Activated CD4-positive, alpha-beta memory T cell treated with anti-CD3 and anti-CD28 coated beads for 36 hours (primary cell): ENCODE measurements at regions not wholly inside any gene's neighbourhood (a gene's known extent, or its start where the extent isn't known, plus 50 kb on each side); places are given as distances from the start of the nearest gene placed in this dataset.
"Not testable (repeated sequence)": the region's sequence is repeated elsewhere in the genome, so short reads cannot be mapped to it uniquely, and the experiment has no call there.

Experiments used
- CTCF ChIA-PET: fragments of 350-600 bp; sonication (Branson Sonifier 250); formaldehyde crosslinking; loops from one replicate; lab custom pipeline; 2021; ENCODE audit warnings: antibody characterized with exemption, inconsistent platforms; lab: Charles Lee
- POLR2A ChIA-PET: fragments of 350-600 bp; sonication (Branson Sonifier 250); formaldehyde crosslinking; loops from one replicate; lab custom pipeline; 2021; ENCODE audit warnings: antibody characterized with exemption; lab: Charles Lee
- DNase-seq: peaks from one replicate; pipeline ENCODE4 v3.0.0-alpha.2; 2020
- H3K27ac Mint-ChIP-seq: one replicate; pipeline ENCODE4 v1.8.0; 2021; ENCODE audit warnings: mixed read lengths
- H3K27me3 Mint-ChIP-seq: one replicate; pipeline ENCODE4 v1.8.0; 2021; ENCODE audit warnings: mixed read lengths
- H3K36me3 Mint-ChIP-seq: one replicate; pipeline ENCODE4 v1.8.0; 2021; ENCODE audit warnings: mixed read lengths
- H3K4me1 Mint-ChIP-seq: one replicate; pipeline ENCODE4 v1.8.0; 2021; ENCODE audit warnings: low read depth, mixed read lengths
- H3K4me3 Mint-ChIP-seq: one replicate; pipeline ENCODE4 v1.8.0; 2021; ENCODE audit warnings: mild to moderate bottlenecking, mixed read lengths
- H3K9me3 Mint-ChIP-seq: one replicate; pipeline ENCODE4 v1.8.0; 2021; ENCODE audit warnings: mixed read lengths
- intact Hi-C: fragments of 100-400 bp; cut with micrococcal nuclease; formaldehyde crosslinking; loops from one replicate; pipeline ENCODE4 v1.15.1; 2023

- H3K27ac Mint-ChIP-seq, H3K36me3 Mint-ChIP-seq, DNase-seq, POLR2A ChIA-PET, CTCF ChIA-PET, H3K9me3 Mint-ChIP-seq: not testable (repeated sequence)
- peaks cover 19% of the 10 kb centered on the region for H3K27me3 Mint-ChIP-seq
- intact Hi-C loops = loop anchor here (10.0 kb wide), 3 partner anchors 236 to 606 kb away; partner anchors contain the start of genes CPD and GOSR1
- peak overlapping the region; percentile 75 for H3K4me3 Mint-ChIP-seq
- peaks cover 28% of the 10 kb centered on the region for H3K4me1 Mint-ChIP-seq
Observed at GRCh38 chr17:30710276-30711088, 114.0 kb downstream of the CRLF3 start.

- H3K36me3 Mint-ChIP-seq, H3K9me3 Mint-ChIP-seq, H3K27ac Mint-ChIP-seq, POLR2A ChIA-PET: not testable (repeated sequence)
- peaks cover 28% of the 10 kb centered on the region for H3K4me1 Mint-ChIP-seq
- intact Hi-C loops = loop anchor here (10.0 kb wide), 3 partner anchors 235 to 605 kb away; partner anchors contain the start of genes CPD and GOSR1
- CTCF ChIA-PET = interaction anchor here (1.0 kb wide), 1 partner anchor 12 kb away, joined by 3 read pairs; no protein-coding TSS in a partner anchor
- peak; percentile 45 for DNase-seq
- H3K27me3 Mint-ChIP-seq = peaks cover 21% of the 10 kb centered on the region
- peak overlapping the region; percentile 75 for H3K4me3 Mint-ChIP-seq
Observed at GRCh38 chr17:30709561-30710275, 114.8 kb downstream of the CRLF3 start.

- H3K4me3 Mint-ChIP-seq, H3K9me3 Mint-ChIP-seq, intact Hi-C loops, POLR2A ChIA-PET, H3K36me3 Mint-ChIP-seq, H3K27ac Mint-ChIP-seq: not testable (repeated sequence)
- Mint-ChIP-seq H3K4me1 (peaks cover 28% of the 10 kb centered on the region), H3K27me3 (peaks cover 21% of the 10 kb centered on the region)
- CTCF ChIA-PET = interaction anchor here (1.0 kb wide), 2 partner anchors 11 to 109 kb away, joined by 3 to 4 read pairs; no protein-coding TSS in a partner anchor
- peak; percentile 28 for DNase-seq
Observed at GRCh38 chr17:30709096-30709495, 115.4 kb downstream of the CRLF3 start.

GRCh38 chr17:30708241-30709078, 116.0 kb downstream of the CRLF3 start:
- POLR2A ChIA-PET, H3K9me3 Mint-ChIP-seq, H3K36me3 Mint-ChIP-seq, intact Hi-C loops: not testable (repeated sequence)
- H3K4me1 Mint-ChIP-seq = peaks cover 28% of the 10 kb centered on the region
- H3K27me3 Mint-ChIP-seq = peaks cover 21% of the 10 kb centered on the region
- CTCF ChIA-PET = interaction anchor here (1.0 kb wide), 2 partner anchors 10 to 108 kb away, joined by 3 to 4 read pairs; no protein-coding TSS in a partner anchor
- H3K4me3 Mint-ChIP-seq = peak overlapping the region; percentile 85
- peak overlapping the region; percentile 69 for H3K27ac Mint-ChIP-seq
- DNase-seq = peak; percentile 78

- Mint-ChIP-seq H3K4me3 (peak overlapping the region; percentile 85), H3K27ac (peak overlapping the region; percentile 69), H3K27me3 (peaks cover 21% of the 10 kb centered on the region), H3K4me1 (peaks cover 28% of the 10 kb centered on the region)
- H3K9me3 Mint-ChIP-seq, intact Hi-C loops, CTCF ChIA-PET, H3K36me3 Mint-ChIP-seq: not testable (repeated sequence)
- DNase-seq = peak; percentile 23
- POLR2A ChIA-PET = interaction anchor here (0.9 kb wide), 1 partner anchor 116 kb away, joined by 3 read pairs; the partner anchor contains the start of gene CRLF3
Observed at GRCh38 chr17:30707724-30708240, 116.7 kb downstream of the CRLF3 start.

GRCh38 chr17:30706461-30707335, 117.8 kb downstream of the CRLF3 start:
- Mint-ChIP-seq H3K4me1 (peaks cover 28% of the 10 kb centered on the region), H3K27me3 (peaks cover 21% of the 10 kb centered on the region)
- H3K36me3 Mint-ChIP-seq, H3K27ac Mint-ChIP-seq, CTCF ChIA-PET, intact Hi-C loops, H3K9me3 Mint-ChIP-seq, DNase-seq, H3K4me3 Mint-ChIP-seq: not testable (repeated sequence)
- POLR2A ChIA-PET = interaction anchor here (0.9 kb wide), 1 partner anchor 118 kb away, joined by 3 read pairs; the partner anchor contains the start of gene CRLF3

- H3K36me3 Mint-ChIP-seq, intact Hi-C loops, POLR2A ChIA-PET, H3K9me3 Mint-ChIP-seq, H3K27ac Mint-ChIP-seq, DNase-seq, H3K4me3 Mint-ChIP-seq, CTCF ChIA-PET: not testable (repeated sequence)
- peaks cover 21% of the 10 kb centered on the region for H3K27me3 Mint-ChIP-seq
- H3K4me1 Mint-ChIP-seq = peaks cover 26% of the 10 kb centered on the region
Observed at GRCh38 chr17:30706004-30706403, 118.5 kb downstream of the CRLF3 start.

- ChIA-PET CTCF (no interaction called here), POLR2A (no interaction called here)
- peaks cover 7% of the 10 kb centered on the region for H3K27me3 Mint-ChIP-seq
- no peak overlapping the region for H3K4me3 Mint-ChIP-seq
- H3K4me1 Mint-ChIP-seq = peaks cover 8% of the 10 kb centered on the region
- no peaks in the 10 kb centered on the region for H3K9me3 Mint-ChIP-seq
- intact Hi-C loops = no loop called here
- DNase-seq = no peak
- H3K27ac Mint-ChIP-seq = no peak overlapping the region
- no peaks in the 10 kb centered on the region for H3K36me3 Mint-ChIP-seq
Observed at GRCh38 chr17:30701498-30701989, 122.9 kb downstream of the CRLF3 start.

GRCh38 chr17:30700833-30701232, 123.7 kb downstream of the CRLF3 start:
- H3K27ac Mint-ChIP-seq, H3K4me3 Mint-ChIP-seq, H3K27me3 Mint-ChIP-seq, H3K36me3 Mint-ChIP-seq, CTCF ChIA-PET, POLR2A ChIA-PET, H3K4me1 Mint-ChIP-seq, intact Hi-C loops, DNase-seq, H3K9me3 Mint-ChIP-seq: not testable (repeated sequence)

GRCh38 chr17:30697619-30698460, 126.7 kb downstream of the CRLF3 start:
- intact Hi-C loops, POLR2A ChIA-PET, H3K4me1 Mint-ChIP-seq, H3K27ac Mint-ChIP-seq, H3K9me3 Mint-ChIP-seq, H3K36me3 Mint-ChIP-seq, H3K27me3 Mint-ChIP-seq: not testable (repeated sequence)
- peak overlapping the region; percentile 69 for H3K4me3 Mint-ChIP-seq
- DNase-seq = peak; percentile 81
- CTCF ChIA-PET = interaction anchor here (0.7 to 1.6 kb wide), 5 partner anchors 11 to 180 kb away, joined by 3 to 5 read pairs (median 3); no protein-coding TSS in a partner anchor
